Suprapubic skin (tissue), 4 donors: ENCODE measurements at regions not wholly inside any gene's neighbourhood (a gene's known extent, or its start where the extent isn't known, plus 50 kb on each side); places are given as distances from the start of the nearest gene placed in this dataset.

Experiments
- DNase-seq, 2 donors: peaks; one replicate each; pipeline ENCODE4 v3.0.0-alpha.2; 2019; ENCODE audit warnings: low spot score in 2 of 2
- H3K27ac ChIP-seq: fragments of 200-600 bp; sonication (generic); one replicate; pipeline ENCODE4 v1.5.1; 2019
- H3K27me3 ChIP-seq: fragments of 200-600 bp; sonication (generic); one replicate; pipeline ENCODE4 v1.5.1; 2019
- H3K36me3 ChIP-seq: fragments of 200-600 bp; sonication (generic); one replicate; pipeline ENCODE4 v1.5.1; 2019
- H3K4me1 ChIP-seq: fragments of 200-600 bp; sonication (generic); one replicate; pipeline ENCODE4 v1.5.1; 2019
- H3K4me3 ChIP-seq: fragments of 200-600 bp; sonication (generic); one replicate; pipeline ENCODE4 v1.5.1; 2019; ENCODE audit warnings: mild to moderate bottlenecking
- H3K9me3 ChIP-seq: fragments of 200-600 bp; sonication (generic); one replicate; pipeline ENCODE4 v1.5.1; 2019
- CTCF ChIP-seq, 2 donors: fragments of 200-600 bp in 1 of 2; fragments of 450-650 bp in 1 of 2; sonication (generic) in 1 of 2; IDR thresholded peaks; one replicate each; pipeline ENCODE4 v1.5.1; 2016 to 2019; ENCODE audit warnings: antibody characterized with exemption in 2 of 2, mild to moderate bottlenecking in 1 of 2, moderate library complexity in 1 of 2
- EP300 ChIP-seq: sonication (generic); formaldehyde crosslinking; IDR thresholded peaks from one replicate; pipeline ENCODE4 v1.6.1; 2017; ENCODE audit warnings: antibody characterized with exemption
- POLR2A ChIP-seq, 2 donors: fragments of 450-650 bp; IDR thresholded peaks; one replicate each; pipeline ENCODE4 v1.6.1; 2017; ENCODE audit warnings: antibody characterized with exemption in 2 of 2, mild to moderate bottlenecking in 2 of 2, moderate library complexity in 2 of 2
- POLR2AphosphoS5 ChIP-seq, 3 donors: sonication (generic); formaldehyde crosslinking; IDR thresholded peaks; one replicate each; pipeline ENCODE4 v1.6.1; 2017; ENCODE audit warnings: antibody characterized with exemption in 3 of 3
- WGBS: methylation state at CpG from one replicate; pipeline ENCODE4 v1.1.5; 2018; 5-methylcytosine and 5-hydroxymethylcytosine counted together

GRCh38 chr15:25188551-25189101, 233.8 kb downstream of the SNRPN start:
- no peaks in the 10 kb centered on the region for H3K36me3 ChIP-seq
- 82% methylated on average over 7 of the region's 7 CpGs for WGBS
- no peak overlapping the region for H3K27ac ChIP-seq
- no peaks in the 10 kb centered on the region for H3K4me1 ChIP-seq
- no peak overlapping the region for H3K4me3 ChIP-seq
- H3K9me3 ChIP-seq, result peaks cover 20% of the 10 kb centered on the region
- no peak for DNase-seq
- TF ChIP-seq POLR2A (IDR thresholded peaks at IDR 0.05) (no peak), POLR2AphosphoS5 (IDR thresholded peaks at IDR 0.05) (no peak), EP300 (no peak), CTCF (IDR thresholded peaks at IDR 0.05) (no peak)
- no peaks in the 10 kb centered on the region for H3K27me3 ChIP-seq

DNA sequence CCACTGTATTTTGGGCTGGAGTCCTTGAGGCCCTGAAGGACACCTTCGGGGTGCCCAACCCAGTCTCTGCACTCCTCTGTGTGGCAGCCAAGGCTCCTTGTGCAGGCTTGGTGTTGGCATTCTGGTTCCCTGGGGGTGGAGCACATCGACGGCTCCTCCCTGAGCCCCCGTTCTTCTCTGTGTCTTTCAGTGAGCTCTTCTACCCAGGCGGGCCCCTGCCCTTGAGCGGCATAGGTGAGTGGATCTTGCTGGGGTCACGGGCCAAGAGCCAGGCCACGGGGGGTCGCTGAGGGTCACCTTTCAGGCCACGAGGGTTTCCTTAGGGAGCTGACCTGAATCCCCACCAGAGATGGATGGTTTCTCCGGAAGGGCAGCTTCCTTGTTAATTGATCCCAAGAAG, 234.8 kb downstream of the SNRPN start:
- WGBS, result no CpG with 5 or more reads among the region's 11 CpGs
- Histone ChIP-seq H3K27me3 (no peaks in the 10 kb centered on the region), H3K4me3 (no peak overlapping the region), H3K4me1 (no peaks in the 10 kb centered on the region), H3K27ac (no peak overlapping the region), H3K9me3 (peaks cover 22% of the 10 kb centered on the region), H3K36me3 (no peaks in the 10 kb centered on the region)
- DNase-seq, result no peak
- no peak for TF ChIP-seq POLR2AphosphoS5 (IDR thresholded peaks at IDR 0.05)
- no peak for TF ChIP-seq EP300
- no peak for TF ChIP-seq POLR2A (IDR thresholded peaks at IDR 0.05)
- TF ChIP-seq CTCF (IDR thresholded peaks at IDR 0.05), result no peak

GRCh38 chr15:25192651-25193050, 237.9 kb downstream of the SNRPN start:
- no peak for TF ChIP-seq POLR2A (IDR thresholded peaks at IDR 0.05)
- H3K9me3 ChIP-seq, result peaks cover 35% of the 10 kb centered on the region
- no peak overlapping the region for H3K4me3 ChIP-seq

DNA sequence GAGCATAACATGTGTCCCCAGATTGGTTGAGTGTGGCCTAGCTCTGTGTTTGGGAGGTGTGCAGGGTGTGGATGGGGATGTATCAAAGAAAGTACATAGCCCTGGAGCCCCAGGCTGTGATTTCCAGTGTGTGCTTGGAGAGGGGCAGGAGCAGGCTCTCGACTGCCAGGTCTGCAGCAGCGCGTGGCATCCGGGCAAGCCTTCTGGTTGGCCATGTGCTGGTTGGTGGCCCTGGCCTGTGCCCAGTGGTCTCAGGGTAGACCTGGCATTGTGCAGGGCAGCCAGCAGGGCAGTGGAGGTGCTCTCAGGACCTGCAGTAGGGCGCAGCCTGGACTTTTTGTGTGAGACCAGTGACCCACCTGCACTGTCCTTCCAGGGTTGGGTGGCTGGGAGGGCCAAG, 231.5 kb downstream of the UBE3A start:
- Histone ChIP-seq H3K27ac (no peak overlapping the region), H3K4me3 (no peak overlapping the region), H3K4me1 (no peaks in the 10 kb centered on the region), H3K27me3 (no peaks in the 10 kb centered on the region), H3K9me3 (peaks cover 8% of the 10 kb centered on the region), H3K36me3 (no peaks in the 10 kb centered on the region)
- no peak for TF ChIP-seq CTCF (IDR thresholded peaks at IDR 0.05)
- TF ChIP-seq EP300, result no peak
- no peak for TF ChIP-seq POLR2AphosphoS5 (IDR thresholded peaks at IDR 0.05)
- no peak for TF ChIP-seq POLR2A (IDR thresholded peaks at IDR 0.05)
- DNase-seq, result no peak
- 89% methylated on average over 4 of the region's 5 CpGs for WGBS

More at GRCh38 chr15:25192651-25193050, 237.9 kb downstream of the SNRPN start:
- Histone ChIP-seq H3K27me3 (no peaks in the 10 kb centered on the region), H3K27ac (no peak overlapping the region), H3K36me3 (no peaks in the 10 kb centered on the region), H3K4me1 (no peaks in the 10 kb centered on the region)
- 97% methylated on average over 6 of the region's 11 CpGs for WGBS
- DNase-seq, result no peak

DNA sequence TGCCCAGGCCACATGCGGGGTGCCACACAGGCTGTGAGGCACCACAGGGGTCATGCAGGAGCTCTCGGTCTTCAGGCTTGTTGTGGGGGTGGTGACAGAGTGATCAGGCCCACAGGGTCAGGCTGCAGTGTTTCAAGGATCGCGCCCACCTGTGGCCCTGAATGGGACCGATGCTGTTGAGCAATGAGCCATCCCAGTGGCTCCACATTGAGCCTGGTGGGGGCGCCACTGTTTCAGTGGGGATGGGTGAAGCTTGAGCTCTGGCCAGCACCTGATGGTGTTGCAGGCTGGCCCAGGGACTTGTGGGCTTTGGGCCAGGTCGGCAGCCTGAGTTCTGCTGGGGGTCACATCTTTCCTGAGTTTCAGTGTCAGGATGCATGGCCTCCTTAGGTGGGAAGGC, 230.1 kb downstream of the UBE3A start:
- no peaks in the 10 kb centered on the region for H3K4me1 ChIP-seq
- 80% methylated on average over 2 of the region's 7 CpGs for WGBS
- DNase-seq, result no peak
- H3K27ac ChIP-seq, result no peak overlapping the region
- H3K4me3 ChIP-seq, result no peak overlapping the region
- peaks cover 8% of the 10 kb centered on the region for H3K9me3 ChIP-seq
- H3K27me3 ChIP-seq, result no peaks in the 10 kb centered on the region
- H3K36me3 ChIP-seq, result no peaks in the 10 kb centered on the region
- TF ChIP-seq CTCF (IDR thresholded peaks at IDR 0.05) (no peak), EP300 (no peak), POLR2AphosphoS5 (IDR thresholded peaks at IDR 0.05) (no peak), POLR2A (IDR thresholded peaks at IDR 0.05) (no peak)

GRCh38 chr15:25220834-25221233, 218.0 kb downstream of the UBE3A start:
- Histone ChIP-seq H3K27me3 (no peaks in the 10 kb centered on the region), H3K27ac (no peak overlapping the region), H3K9me3 (peaks cover 24% of the 10 kb centered on the region), H3K36me3 (no peaks in the 10 kb centered on the region), H3K4me1 (no peaks in the 10 kb centered on the region), H3K4me3 (no peak overlapping the region)
- WGBS, result 100% methylated on average over 5 of the region's 5 CpGs
- DNase-seq, result no peak
- TF ChIP-seq POLR2AphosphoS5 (IDR thresholded peaks at IDR 0.05) (no peak), CTCF (IDR thresholded peaks at IDR 0.05) (no peak), EP300 (no peak), POLR2A (IDR thresholded peaks at IDR 0.05) (no peak)
